Smooth muscle cell (in vitro differentiated cells): ENCODE measurements at regions not wholly inside any gene's neighbourhood (a gene's known extent, or its start where the extent isn't known, plus 50 kb on each side); places are given as distances from the start of the nearest gene placed in this dataset.
"Not testable (repeated sequence)": the region's sequence is repeated elsewhere in the genome, so short reads cannot be mapped to it uniquely, and the experiment has no call there.

ENCODE experiments used
- DNase-seq: peaks from one replicate; lab custom pipeline; 2025; ENCODE audit not compliant: unreplicated experiment; lab: John Stamatoyannopoulos, UW
- H2AFZ ChIP-seq: fragments of 200-600 bp; sonication (generic); 2 replicates; pipeline ENCODE4 v1.6.0; 2016; ENCODE audit warnings: antibody characterized with exemption, low read depth, mild to moderate bottlenecking
- H3F3A ChIP-seq: fragments of 200-600 bp; sonication (generic); 2 replicates; pipeline ENCODE4 v1.6.0; 2017; ENCODE audit warnings: antibody characterized with exemption, low read depth
- H3K27ac ChIP-seq: fragments of 200-600 bp; sonication (generic); 2 replicates; pipeline ENCODE4 v1.5.1; 2016; ENCODE audit warnings: low read depth, mild to moderate bottlenecking
- H3K27me3 ChIP-seq: fragments of 200-600 bp; sonication (generic); 2 replicates; pipeline ENCODE4 v1.6.1; 2016; ENCODE audit warnings: low read depth, mild to moderate bottlenecking
- H3K36me3 ChIP-seq: fragments of 200-600 bp; sonication (generic); 2 replicates; pipeline ENCODE4 v1.5.1; 2016; ENCODE audit warnings: low read depth
- H3K4me1 ChIP-seq: fragments of 200-600 bp; sonication (generic); 2 replicates; pipeline ENCODE4 v1.5.1; 2016; ENCODE audit warnings: low read depth
- H3K4me2 ChIP-seq: fragments of 200-600 bp; sonication (generic); 2 replicates; pipeline ENCODE4 v1.6.0; 2016; ENCODE audit warnings: mild to moderate bottlenecking
- H3K4me3 ChIP-seq: fragments of 200-600 bp; sonication (generic); 2 replicates; pipeline ENCODE4 v1.5.1; 2016; ENCODE audit warnings: mild to moderate bottlenecking
- H3K79me2 ChIP-seq: fragments of 200-600 bp; sonication (generic); 2 replicates; pipeline ENCODE4 v1.6.0; 2016; ENCODE audit warnings: low read depth, mild to moderate bottlenecking
- H3K9ac ChIP-seq: fragments of 200-600 bp; sonication (generic); 2 replicates; pipeline ENCODE4 v1.6.0; 2016; ENCODE audit warnings: low read depth
- H3K9me3 ChIP-seq: fragments of 200-600 bp; sonication (generic); replicated peaks from 2 replicates; pipeline ENCODE4 v1.5.1; 2016; ENCODE audit warnings: low read depth
- H4K20me1 ChIP-seq: fragments of 200-600 bp; sonication (generic); 2 replicates; pipeline ENCODE4 v1.6.0; 2016; ENCODE audit warnings: low read depth
- WGBS: methylation state at CpG from one replicate; pipeline ENCODE4 v1.1.7; 2016; ENCODE audit warnings: low lambda C conversion rate; 5-methylcytosine and 5-hydroxymethylcytosine counted together
- TF ChIP-seq, protein P1 (sequence below): fragments of 200-600 bp; sonication (generic); IDR thresholded peaks from 2 replicates; pipeline ENCODE4 v1.5.1; 2017; ENCODE audit warnings: borderline replicate concordance, mild to moderate bottlenecking, antibody characterized with exemption; ENCODE audit not compliant: insufficient read depth, poor library complexity, severe bottlenecking

DNA sequence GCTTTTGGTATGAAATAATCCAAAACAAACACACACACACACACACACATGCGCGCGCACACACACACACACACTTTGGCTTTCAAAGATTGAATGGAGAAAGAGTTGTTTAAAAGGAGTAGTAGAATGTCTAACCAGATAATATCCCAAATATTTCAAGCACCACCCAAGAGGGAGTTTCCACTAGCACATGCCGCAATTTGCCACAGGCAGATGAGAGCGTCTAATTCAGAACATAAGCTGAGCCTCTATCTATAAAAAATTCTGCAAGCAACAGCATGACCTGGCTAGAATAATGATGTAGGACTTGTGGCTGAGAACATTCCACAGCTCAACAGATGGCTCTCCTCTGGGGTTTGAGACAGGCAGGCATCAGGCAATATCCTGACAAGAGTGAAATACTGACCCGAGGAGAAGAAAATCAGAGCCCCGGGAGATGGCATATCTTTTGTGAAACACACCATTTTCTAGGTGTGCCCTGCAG lies 302.5 kb upstream of the GADL1 start:
- Histone ChIP-seq H3F3A (no peaks in the 10 kb centered on the region), H3K36me3 (no peaks in the 10 kb centered on the region), H3K27me3 (no peaks in the 10 kb centered on the region), H3K9ac (no peak overlapping the region), H4K20me1 (no peaks in the 10 kb centered on the region), H3K27ac (peak overlapping the region; percentile 17), H3K4me1 (peaks cover 6% of the 10 kb centered on the region), H3K4me2 (peak overlapping the region; percentile 39), H2AFZ (no peak overlapping the region), H3K4me3 (no peak overlapping the region), H3K9me3 (no peaks in the 10 kb centered on the region), H3K79me2 (no peaks in the 10 kb centered on the region)
- WGBS: 32% methylated on average over 7 of the region's 7 CpGs
- DNase-seq: no peak
- TF ChIP-seq, protein P1, sequence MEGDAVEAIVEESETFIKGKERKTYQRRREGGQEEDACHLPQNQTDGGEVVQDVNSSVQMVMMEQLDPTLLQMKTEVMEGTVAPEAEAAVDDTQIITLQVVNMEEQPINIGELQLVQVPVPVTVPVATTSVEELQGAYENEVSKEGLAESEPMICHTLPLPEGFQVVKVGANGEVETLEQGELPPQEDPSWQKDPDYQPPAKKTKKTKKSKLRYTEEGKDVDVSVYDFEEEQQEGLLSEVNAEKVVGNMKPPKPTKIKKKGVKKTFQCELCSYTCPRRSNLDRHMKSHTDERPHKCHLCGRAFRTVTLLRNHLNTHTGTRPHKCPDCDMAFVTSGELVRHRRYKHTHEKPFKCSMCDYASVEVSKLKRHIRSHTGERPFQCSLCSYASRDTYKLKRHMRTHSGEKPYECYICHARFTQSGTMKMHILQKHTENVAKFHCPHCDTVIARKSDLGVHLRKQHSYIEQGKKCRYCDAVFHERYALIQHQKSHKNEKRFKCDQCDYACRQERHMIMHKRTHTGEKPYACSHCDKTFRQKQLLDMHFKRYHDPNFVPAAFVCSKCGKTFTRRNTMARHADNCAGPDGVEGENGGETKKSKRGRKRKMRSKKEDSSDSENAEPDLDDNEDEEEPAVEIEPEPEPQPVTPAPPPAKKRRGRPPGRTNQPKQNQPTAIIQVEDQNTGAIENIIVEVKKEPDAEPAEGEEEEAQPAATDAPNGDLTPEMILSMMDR: no peak

DNA sequence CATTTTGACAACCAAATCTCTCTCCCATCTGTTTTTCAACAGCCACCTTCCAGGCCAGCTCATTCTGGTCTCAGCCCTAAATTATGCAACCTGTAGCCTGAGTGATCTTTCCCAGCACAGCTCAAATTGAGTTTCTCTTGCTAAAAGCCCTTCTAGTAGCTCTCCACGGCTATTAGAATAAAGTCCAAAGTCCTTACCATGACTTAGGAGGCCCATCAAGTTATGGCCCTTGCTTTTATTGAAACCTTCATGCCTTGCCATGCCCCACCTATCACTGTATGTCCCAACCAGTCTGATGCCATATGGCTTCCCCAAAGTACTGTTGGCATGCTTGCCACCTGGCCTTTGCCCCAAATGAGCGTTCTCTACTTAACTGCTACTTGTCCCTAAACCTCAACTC lies 303.5 kb upstream of the GADL1 start:
- TF ChIP-seq, protein P1: no peak
- H3K4me1 ChIP-seq: peaks cover 6% of the 10 kb centered on the region
- H3K9me3 ChIP-seq: no peaks in the 10 kb centered on the region
- no peaks in the 10 kb centered on the region for H3K27me3 ChIP-seq
- no peak for DNase-seq
- H4K20me1 ChIP-seq: no peaks in the 10 kb centered on the region
- no peaks in the 10 kb centered on the region for H3F3A ChIP-seq
- no peak overlapping the region for H2AFZ ChIP-seq
- H3K9ac ChIP-seq: no peak overlapping the region
- no peaks in the 10 kb centered on the region for H3K36me3 ChIP-seq
- WGBS: 65% methylated on average over 2 of the region's 2 CpGs
- H3K4me2 ChIP-seq: no peak overlapping the region
- H3K79me2 ChIP-seq: no peaks in the 10 kb centered on the region
- H3K27ac ChIP-seq: no peak overlapping the region
- no peak overlapping the region for H3K4me3 ChIP-seq

DNA sequence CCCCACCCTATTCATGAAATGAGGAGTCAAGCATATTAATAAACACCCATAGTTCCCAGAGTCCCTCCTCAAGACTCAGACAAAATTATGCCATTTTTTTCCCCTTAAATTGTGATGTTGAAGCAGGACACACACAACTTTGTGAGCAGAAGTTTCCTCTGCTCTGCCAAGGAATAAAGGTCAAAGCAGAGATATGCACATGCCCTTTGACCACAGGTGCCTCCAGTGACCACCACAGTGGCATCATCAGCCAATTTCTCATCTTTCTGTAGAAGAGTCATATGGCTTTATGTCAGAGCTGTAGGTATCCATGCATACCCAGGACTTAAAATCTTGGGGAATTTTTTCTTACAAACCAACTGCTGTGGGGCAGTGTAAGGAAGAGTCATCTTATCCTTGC lies 304.4 kb upstream of the GADL1 start:
- Histone ChIP-seq H3K27me3 (no peaks in the 10 kb centered on the region), H3K36me3 (no peaks in the 10 kb centered on the region), H3K4me1 (peaks cover 6% of the 10 kb centered on the region), H2AFZ (no peak overlapping the region), H3K79me2 (no peaks in the 10 kb centered on the region), H3K9me3 (no peaks in the 10 kb centered on the region), H3K4me2 (no peak overlapping the region), H3K4me3 (no peak overlapping the region), H4K20me1 (no peaks in the 10 kb centered on the region), H3K27ac (no peak overlapping the region), H3K9ac (no peak overlapping the region), H3F3A (no peaks in the 10 kb centered on the region)
- TF ChIP-seq, protein P1: no peak
- no peak for DNase-seq

DNA sequence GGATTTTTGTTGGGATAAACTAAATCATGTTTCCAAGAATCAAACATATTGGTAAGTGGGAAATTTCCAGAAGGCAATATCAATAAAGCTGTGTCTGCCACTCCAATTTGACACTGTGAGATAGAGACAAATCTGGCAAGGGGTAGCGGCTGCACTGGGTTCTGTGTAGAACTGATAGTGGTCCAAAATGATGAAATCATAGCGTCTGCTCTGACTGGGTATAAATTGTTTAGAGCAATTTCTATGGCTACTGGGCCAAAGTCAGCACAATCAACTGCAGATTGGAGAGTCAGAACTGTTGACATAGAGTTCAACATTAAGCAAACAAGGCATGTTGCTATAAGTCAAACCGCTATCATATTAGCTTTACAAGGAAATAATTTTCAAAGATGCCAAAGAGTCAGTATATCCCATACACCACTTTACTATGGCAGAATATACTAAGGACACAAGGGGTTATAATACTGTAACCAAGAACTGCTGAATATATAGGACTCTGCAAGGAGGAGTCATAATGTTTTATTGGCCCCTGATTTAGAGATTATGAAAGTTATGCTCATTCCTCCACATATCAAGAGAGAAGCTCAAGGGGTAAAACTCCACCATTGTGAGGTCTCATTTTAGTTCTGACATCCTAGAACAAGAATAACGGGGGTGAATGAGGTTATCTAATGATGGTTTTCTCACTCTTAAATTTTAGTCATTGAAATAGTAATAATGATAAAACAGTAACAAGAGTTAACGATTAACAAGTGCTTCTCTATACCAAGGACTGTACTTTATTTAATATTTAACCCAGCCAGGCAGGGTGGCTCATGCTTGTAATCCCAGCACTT lies 309.7 kb upstream of the GADL1 start:
- TF ChIP-seq, protein P1: no peak
- H2AFZ ChIP-seq: no peak overlapping the region
- H3K79me2 ChIP-seq: no peaks in the 10 kb centered on the region
- no peak overlapping the region for H3K4me3 ChIP-seq
- no peaks in the 10 kb centered on the region for H3K27me3 ChIP-seq
- H3K9ac ChIP-seq: no peak overlapping the region
- WGBS: 96% methylated on average over 5 of the region's 5 CpGs
- no peaks in the 10 kb centered on the region for H3K9me3 ChIP-seq
- no peaks in the 10 kb centered on the region for H3K36me3 ChIP-seq
- no peak overlapping the region for H3K4me2 ChIP-seq
- no peaks in the 10 kb centered on the region for H3K4me1 ChIP-seq
- H3F3A ChIP-seq: no peaks in the 10 kb centered on the region
- H3K27ac ChIP-seq: no peak overlapping the region
- H4K20me1 ChIP-seq: no peaks in the 10 kb centered on the region
- DNase-seq: no peak

DNA sequence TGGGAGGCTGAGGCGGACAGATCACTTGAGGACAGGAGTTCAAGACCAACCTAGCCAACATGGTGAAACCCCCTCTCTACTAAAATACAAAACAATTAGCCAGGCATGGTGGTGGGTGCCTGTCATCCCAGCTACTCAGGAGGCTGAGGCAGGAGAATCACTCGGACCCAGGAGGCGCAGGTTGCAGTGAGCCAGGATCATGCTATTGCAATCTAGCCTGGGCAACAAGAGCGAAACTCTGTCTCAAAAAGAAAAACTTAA lies 310.3 kb upstream of the GADL1 start:
- H3K9me3 ChIP-seq, DNase-seq, H3K4me2 ChIP-seq, H3K4me3 ChIP-seq, H3K9ac ChIP-seq, H3F3A ChIP-seq, H4K20me1 ChIP-seq, H3K27ac ChIP-seq, H2AFZ ChIP-seq, H3K36me3 ChIP-seq, H3K4me1 ChIP-seq, H3K27me3 ChIP-seq, H3K79me2 ChIP-seq: not testable (repeated sequence)
- 98% methylated on average over 4 of the region's 4 CpGs for WGBS
